HG03097 (cell line): ENCODE measurements at regions not wholly inside any gene's neighbourhood (a gene's known extent, or its start where the extent isn't known, plus 50 kb on each side); places are given as distances from the start of the nearest gene placed in this dataset.
"Not testable (repeated sequence)": the region's sequence is repeated elsewhere in the genome, so short reads cannot be mapped to it uniquely, and the experiment has no call there.

ENCODE experiments used
- ATAC-seq: cut with Tn5 transposase; IDR thresholded peaks from one replicate; pipeline ENCODE4 v1.9.1; 2021; ENCODE audit not compliant: unreplicated experiment, low FRiP score

DNA sequence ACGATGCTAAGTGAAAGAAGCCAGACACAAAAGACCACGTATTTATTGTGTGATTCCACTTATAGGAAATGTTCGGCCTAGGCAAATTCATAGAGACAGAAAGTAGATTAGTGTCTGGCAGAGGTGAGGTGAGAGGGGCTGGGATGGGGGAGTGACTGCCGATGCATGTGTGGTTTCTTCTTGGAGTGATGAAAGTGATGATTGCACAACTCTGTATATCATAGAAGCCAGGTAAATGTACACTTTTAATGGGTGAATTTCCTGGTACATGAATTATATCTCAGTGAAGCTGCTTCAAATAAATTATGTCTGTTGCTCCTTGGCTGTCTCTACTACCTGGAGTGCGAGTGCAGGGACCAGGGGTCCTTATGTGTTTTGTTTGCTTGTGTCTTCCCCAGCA lies 76.2 kb upstream of the PTCH1 start:
- no peak for ATAC-seq

DNA sequence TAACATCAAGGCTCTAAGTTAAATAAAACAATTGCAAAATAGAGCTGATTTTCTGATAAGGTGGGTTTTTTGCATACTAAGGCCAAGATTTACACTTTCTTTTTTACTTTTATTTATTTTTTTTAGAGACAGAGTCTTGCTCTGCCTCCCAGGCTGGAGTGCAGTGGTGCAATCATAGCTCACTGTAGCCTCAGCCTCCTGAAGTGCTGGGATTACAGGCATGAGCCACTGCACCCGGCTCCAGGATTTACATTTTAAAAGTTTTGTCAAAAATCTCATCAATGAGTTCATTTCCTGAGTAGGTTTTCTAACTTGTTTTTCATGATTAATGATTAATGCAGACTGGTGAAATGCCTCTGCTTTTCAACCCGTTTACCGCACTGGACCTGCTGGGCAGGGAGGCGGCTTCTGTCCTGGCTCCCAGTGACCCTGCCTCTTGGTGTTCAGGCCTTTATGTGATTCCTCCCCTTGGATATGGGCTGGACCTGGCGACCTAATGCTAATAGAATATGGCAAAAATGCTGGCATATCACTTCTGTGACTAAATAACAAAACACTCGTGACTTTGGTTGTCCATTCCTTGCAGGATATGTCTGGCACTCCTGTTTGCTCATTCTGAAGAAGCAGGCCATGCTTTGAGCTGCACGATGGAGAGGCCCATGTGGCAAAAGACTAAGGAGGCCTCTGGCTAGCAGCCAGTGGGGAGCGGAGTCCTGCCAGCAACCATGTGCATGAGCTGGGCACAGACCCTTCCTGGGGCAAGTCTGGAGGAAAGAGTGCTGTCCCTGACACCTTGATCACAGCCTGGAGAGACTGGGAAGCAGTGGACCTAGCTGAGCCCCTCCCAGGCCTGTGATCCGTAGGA lies 72.2 kb upstream of the PTCH1 start:
- ATAC-seq = no peak

DNA sequence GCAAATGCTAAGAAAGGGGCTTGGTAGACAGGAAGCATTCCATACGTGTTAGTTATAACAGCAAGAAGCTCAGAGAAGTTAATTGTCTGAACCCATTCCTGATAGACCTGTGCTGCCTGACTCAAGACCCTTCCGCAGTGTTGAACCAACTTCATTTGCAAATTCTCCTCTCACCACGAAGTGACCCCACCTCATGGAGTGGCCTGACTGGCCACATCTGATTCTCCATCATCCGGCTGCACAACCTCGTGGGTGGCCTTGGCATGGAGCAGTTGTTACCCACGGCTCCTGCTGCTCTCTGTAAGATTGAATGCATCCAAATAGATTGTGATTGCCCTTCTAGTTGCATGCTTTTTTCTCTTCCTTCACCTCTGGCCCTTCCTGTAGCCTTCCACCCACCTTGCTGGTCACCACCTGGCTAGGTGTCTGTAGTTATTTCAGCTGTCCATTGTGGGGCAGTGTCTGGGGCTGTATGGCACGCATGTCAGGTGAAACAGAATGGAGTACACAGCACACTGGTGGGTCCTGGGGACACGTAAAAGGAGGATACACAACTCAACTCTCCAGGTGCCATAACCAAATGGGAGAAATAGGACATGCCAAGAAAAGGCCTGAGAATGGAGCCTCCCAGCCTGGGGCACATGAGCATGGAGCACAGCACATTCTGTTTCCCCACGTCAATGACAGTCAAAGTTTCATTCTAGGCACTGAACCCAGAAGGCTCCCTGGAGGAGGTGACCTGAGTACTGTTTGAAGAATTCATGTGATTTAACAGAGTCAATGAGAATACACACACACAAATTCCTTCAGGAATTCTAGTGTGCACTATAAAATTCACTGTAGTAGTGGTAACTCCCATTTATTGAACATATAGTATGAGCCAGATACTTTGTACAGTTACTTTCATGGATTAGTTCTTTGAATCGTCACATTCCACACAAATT lies 70.5 kb upstream of the PTCH1 start:
- no peak for ATAC-seq

DNA sequence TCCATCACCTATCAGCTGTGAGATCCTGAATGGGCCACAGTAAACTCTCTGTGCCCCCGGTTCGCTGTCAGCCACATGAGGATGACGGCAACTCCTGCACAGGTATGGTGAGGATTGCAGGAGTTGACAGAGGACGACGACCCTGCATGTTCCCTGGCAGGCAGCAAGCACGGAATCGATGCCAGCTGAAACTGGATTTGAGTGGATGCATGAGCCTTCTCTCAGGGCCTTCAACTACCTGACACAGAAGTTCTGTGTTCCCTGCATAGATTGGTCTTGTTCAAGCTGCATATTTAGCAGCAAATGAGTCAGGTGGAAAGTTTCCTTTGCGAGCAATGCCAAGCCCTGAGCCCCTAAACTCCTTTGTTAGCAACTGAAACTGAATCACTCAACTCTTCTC lies 69.6 kb upstream of the PTCH1 start:
- ATAC-seq = no peak

DNA sequence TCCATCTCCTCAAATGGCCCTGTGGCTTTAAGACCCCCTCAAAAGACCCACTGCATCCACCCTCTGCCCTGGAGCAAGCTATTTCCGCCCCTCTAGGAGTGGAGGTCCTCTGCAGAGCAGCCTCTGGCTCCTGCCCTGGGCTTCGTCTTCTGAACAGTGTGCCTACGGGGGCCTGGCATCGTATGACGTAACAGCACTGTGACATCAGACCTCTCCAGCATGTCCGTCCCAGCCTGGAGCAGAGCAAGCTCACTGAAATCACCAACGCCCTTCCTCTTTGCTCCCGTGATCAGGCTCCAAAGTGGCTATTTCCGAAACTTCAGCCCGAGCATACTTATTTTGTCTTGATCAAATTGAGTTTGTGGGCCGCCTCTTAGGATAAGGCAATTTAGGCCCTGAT lies 69.1 kb upstream of the PTCH1 start:
- no peak for ATAC-seq

DNA sequence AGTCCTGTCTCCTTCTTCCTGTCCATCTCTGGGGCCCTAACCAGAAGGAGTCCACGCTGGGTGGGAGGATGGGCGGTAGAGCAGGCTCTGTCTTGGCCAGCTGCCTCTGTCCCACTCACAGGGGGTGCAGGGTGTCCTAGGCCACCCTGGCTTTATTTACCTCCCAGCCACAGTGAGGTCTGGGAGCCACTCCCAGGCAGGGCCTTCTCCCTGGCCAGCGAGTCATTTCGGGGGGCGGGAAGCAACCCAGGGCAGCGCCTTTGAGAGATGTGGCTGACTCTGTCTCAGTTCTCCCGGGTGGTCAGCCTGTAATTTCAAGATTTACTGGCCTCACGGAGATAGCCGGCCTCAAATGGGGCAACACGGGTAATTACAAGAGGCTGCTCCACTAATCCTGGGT lies 67.4 kb upstream of the PTCH1 start:
- ATAC-seq = no peak

DNA sequence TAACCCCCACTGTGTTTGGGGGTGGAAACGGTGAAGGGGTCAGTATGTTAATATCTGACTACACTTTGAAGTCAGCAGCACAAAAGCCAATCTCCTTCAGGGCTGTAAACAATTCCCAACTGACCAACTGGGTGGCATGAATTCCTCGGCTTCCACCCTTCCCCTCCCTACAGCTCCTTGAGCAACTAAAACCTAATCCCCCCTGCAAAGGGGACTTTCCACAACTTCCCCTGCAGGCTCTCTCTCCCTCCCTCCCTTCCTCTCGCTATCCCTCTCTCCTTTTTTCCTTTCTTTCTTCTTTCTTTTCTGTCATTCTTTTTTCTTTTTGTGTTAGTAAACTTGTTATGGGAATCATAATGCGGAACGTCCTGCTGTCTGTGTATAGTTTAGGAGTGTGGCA lies 65.1 kb upstream of the PTCH1 start:
- no peak for ATAC-seq

DNA sequence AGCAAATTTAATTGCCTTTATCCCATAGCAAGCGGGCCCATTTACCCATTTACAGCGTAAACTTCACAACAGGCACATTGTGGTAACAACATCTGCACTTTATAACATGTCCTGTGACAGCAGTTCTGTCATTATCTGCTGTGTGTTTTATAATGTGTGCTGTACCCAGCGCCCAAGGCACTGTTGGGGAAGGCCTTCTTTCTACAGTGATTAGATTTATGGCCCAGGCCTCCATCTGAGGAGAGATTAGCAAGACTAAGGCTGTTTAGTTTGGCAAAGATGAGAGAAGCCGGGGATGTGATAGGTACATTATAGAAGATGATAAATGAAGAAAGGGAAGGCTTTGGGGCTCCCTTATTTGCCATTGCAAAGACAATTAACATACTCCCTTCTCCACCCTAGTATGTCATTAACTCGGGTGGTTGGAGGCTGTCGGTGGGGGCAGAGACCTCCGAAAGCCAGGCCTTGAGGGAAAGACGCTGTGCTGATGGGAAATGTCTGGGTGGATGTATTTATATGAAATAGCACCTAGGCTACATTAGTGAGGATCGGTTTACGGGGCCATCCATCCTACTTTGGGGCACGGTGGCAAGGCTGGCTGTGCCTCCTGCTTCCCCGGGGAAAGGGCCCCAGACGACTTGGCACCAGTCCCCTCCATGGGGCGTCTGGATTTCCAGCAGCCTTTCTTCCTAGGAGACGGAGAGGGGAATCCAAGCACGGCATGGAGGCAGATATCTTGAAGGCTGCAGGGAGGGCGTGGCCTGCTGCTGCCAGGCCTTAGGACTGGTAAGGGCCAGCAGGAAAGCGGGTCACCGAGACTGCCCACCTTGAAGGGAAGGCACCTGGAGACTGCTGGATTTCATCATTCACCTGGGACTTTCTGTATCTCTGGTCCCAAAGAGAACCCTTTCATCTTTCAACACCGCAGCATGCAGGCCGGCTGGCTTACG lies 64.3 kb upstream of the PTCH1 start:
- no peak for ATAC-seq

DNA sequence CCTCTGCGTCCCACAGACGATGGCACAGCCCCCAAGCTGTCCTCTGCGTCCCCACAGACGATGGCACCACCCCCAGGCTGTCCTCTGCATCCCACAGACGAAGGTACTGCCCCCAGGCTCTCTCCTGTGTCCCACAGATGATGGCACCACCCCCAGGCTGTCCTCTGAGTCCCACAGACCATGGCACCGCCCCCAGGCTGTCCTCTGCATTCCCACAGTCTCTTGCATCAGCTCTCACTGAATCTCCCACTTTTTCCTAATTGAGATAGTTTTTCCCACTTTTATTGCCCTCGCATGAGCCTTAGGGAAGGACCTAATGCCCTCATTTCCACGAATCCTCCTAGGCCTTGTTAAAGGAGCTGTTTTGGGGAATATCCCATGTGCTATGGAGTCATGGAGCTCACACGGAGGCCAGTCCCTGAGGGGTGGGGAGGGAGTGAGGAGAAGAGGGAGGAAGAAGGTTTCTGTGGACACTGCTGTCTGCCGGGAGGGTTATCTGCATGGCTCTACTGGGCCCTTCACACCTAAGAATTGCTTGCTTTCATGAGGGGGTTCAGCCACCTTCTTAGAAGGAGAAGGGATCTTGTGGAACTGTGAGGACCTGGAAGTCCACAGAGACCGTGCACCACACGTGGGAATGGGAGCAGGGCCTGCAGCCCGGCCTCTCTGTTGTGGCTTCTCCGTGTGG lies 58.2 kb upstream of the PTCH1 start:
- ATAC-seq = no peak

DNA sequence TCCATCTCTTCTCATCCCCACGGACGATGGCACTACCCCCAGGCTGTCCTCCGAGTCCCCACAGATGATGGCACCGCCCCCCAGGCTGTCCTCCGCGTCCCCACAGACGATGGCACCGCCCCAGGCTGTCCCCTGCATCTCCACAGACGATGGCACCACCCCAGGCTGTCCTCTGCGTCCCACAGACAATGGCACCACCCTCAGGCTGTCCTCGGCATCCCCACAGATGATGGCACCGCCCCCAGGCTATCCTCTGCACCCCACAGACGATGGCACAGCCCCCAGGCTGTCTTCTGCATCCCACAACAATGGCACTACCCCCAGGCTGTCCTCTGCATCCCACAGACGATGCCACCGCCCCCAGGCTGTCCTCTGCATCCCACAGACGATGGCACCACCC lies 57.4 kb upstream of the PTCH1 start:
- ATAC-seq = no peak

DNA sequence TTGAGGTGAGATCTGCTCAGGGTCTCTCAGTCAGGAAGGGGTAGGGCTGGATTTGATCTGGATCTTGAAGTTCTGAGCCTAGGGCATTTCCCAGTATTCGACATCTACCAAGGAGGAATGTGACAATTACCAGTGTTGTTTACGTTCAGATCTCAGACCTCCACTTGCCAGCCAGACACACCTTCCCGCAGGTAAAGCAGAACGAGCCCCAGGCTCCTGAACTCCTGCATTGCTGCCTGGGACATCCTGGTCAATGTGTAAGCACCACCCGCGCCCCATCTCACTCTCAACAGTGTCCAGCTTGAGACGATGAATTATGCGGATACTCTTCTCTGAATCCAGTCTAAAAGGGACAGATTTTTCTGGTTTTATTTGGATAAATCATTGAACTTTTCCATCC lies 56.7 kb upstream of the PTCH1 start:
- ATAC-seq = no peak

DNA sequence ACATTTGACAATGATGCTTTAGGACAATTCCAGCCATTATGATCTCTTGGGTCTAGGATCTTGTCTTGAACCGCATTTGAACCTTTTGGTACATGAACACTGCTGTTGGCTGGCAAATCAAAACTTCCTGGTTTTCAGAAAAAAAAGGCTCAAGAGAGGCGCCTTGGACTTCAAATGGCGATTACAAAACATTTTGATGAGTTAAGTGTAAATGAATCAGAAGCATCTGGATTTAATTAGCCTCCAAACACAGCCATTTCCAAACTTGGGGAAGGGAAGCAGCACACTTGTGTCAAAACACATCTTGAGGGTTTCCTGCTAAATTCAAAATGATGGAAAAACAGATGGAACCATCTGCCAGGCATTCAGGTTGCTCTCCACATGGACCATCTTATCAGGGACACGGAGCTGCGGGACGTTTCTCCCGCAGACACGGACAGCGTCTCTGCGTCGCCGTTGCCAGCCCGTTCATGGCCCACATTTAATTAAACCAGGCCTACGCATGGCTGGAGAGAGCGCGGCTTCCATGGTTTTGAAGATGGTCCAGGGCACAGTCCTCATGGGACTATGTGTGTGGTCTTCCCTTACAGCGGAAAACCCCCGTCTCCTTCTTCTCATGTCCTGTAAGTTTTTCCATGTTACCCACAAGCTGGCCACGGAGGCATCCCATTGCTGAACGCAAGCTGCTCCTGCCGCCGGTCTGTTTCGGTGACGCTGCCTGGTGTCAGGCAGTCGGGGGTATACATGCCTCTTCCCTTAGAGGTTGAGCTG lies 55.8 kb upstream of the PTCH1 start:
- ATAC-seq = no peak

DNA sequence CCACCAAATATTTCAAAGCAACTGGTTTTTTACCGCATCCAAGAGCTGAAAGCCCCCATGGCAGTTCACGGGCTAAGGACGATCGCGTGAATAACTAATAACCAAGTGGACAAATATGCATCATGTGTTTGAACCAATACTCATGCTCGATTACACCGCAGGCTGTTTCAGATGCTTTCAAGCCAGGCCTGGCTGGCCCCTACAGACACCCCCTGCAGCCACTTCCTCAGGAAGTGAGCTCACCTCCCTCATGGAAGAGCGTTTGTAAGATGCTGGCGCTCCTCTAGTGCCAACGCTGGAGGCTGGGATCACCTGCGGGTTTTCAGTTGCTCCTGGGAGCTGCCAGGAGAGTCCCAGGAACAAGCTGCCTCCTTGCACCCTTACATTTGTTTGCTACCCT lies 53.9 kb upstream of the PTCH1 start:
- no peak for ATAC-seq

DNA sequence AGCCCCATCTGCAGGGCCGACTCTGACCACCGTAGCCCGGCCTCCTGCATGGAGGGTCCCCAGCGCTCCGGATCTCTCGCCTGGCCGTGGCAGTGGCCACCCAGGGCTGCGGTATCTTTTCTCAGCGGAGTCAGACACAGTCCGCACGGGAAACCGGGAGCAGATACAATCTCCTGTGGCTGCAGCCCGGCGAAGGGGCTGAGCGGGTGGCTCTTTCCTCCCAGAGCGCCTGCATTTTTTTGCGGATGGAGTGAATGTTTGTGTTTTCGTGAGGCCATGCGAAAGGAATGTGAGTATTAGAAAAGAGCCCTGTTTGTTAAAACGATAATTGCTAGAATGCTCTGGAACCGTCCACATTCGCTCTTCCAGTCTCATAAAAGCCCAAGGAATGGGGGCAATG lies 53.4 kb upstream of the PTCH1 start:
- ATAC-seq = no peak

DNA sequence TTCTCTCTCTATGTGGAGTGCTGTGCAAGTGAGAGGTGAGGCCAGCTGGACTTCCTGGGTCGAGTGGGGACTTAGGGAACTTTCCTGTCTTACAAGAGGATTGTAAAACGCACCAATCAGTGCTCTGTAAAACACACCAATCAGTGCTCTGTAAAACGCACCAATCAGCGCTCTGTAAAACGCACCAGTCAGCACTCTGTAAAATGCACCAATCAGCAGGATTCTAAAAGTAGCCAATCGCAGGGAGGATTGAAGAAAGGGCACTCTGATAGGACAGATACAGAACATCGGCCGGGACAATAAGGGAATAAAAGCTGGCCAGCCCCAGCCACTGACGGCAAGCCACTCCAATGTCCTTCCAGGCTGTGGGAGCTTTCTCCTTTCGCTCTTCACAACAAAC lies 52.0 kb upstream of the PTCH1 start:
- ATAC-seq = not testable (repeated sequence)
